ENCODE measurements at regions not wholly inside any gene's neighbourhood (a gene's known extent, or its start where the extent isn't known, plus 50 kb on each side); places are given as distances from the start of the nearest gene placed in this dataset.

DNA sequence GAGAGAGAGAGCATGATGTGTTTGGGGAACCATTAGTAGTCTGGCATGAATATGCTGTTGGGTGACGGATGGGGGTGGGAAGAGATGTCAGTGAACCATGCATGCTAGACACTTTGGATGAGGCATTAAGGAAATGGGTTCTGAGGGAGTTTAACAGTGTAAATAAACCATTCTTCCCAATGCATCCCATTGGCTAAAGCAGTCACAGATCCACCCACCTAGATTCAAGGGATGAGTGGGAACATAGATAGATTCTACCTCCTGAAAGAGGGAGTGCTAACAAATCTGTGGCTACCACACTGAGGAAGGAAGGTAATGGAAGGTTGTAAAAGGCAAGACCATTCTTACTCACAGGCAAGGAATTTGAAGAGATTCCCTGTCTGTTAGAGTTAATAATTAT is 129.8 kb upstream of the CACNA1E start:
- WGBS, 2 donors = 90 to 92% methylated on average over 1 of the region's 1 CpG
- TF ChIP-seq, protein P1, sequence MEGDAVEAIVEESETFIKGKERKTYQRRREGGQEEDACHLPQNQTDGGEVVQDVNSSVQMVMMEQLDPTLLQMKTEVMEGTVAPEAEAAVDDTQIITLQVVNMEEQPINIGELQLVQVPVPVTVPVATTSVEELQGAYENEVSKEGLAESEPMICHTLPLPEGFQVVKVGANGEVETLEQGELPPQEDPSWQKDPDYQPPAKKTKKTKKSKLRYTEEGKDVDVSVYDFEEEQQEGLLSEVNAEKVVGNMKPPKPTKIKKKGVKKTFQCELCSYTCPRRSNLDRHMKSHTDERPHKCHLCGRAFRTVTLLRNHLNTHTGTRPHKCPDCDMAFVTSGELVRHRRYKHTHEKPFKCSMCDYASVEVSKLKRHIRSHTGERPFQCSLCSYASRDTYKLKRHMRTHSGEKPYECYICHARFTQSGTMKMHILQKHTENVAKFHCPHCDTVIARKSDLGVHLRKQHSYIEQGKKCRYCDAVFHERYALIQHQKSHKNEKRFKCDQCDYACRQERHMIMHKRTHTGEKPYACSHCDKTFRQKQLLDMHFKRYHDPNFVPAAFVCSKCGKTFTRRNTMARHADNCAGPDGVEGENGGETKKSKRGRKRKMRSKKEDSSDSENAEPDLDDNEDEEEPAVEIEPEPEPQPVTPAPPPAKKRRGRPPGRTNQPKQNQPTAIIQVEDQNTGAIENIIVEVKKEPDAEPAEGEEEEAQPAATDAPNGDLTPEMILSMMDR (IDR thresholded peaks at IDR 0.05) = no peak
- TF ChIP-seq POLR2A (IDR thresholded peaks at IDR 0.05) = no peak
- intact Hi-C loops (cut with DNase I) = no loop called here
- H3K36me3 ChIP-seq = no peaks in the 10 kb centered on the region
- no peak overlapping the region for H3K27ac ChIP-seq
- no peak for DNase-seq
- H3K9me3 ChIP-seq = no peaks in the 10 kb centered on the region
- H3K27me3 ChIP-seq = no peaks in the 10 kb centered on the region
- peaks cover 4 to 8% of the 10 kb centered on the region in 2 donors for H3K4me1 ChIP-seq
- no peak overlapping the region for H3K4me3 ChIP-seq (replicated peaks in 1 of 3)

DNA sequence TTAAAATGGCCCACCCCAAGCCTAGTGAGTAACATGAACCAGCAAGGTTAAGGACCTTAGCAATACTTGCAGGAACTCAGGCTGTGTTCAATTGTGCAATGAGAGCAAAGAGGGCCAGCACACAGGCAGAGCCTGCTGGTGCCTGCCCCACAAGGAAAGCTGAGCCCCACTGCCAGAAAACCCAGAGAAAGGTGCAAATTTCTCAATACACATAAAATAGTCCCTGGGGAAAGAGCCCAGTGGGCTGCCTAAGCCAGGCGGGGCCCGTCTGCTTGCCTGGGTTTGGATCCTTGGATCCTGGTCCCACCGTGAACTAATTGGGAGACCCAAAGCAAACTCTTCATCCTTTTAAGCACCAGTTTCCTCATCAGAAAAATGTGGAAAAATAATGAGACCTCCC is 128.5 kb upstream of the CACNA1E start:
- Histone ChIP-seq H3K9me3 (no peaks in the 10 kb centered on the region), H3K36me3 (no peaks in the 10 kb centered on the region), H3K27me3 (no peaks in the 10 kb centered on the region), H3K4me3 (replicated peaks in 1 of 3) (no peak overlapping the region), H3K4me1 (peaks cover 4 to 8% of the 10 kb centered on the region in 2 donors), H3K27ac (no peak overlapping the region)
- intact Hi-C loops (cut with DNase I) = no loop called here
- DNase-seq = no peak
- 98% methylated on average over 3 of the region's 3 CpGs; no CpG with 5 or more reads in 1 of the 2 donors for WGBS, 2 donors
- TF ChIP-seq, protein P1 (IDR thresholded peaks at IDR 0.05) = no peak
- TF ChIP-seq POLR2A (IDR thresholded peaks at IDR 0.05) = no peak

DNA sequence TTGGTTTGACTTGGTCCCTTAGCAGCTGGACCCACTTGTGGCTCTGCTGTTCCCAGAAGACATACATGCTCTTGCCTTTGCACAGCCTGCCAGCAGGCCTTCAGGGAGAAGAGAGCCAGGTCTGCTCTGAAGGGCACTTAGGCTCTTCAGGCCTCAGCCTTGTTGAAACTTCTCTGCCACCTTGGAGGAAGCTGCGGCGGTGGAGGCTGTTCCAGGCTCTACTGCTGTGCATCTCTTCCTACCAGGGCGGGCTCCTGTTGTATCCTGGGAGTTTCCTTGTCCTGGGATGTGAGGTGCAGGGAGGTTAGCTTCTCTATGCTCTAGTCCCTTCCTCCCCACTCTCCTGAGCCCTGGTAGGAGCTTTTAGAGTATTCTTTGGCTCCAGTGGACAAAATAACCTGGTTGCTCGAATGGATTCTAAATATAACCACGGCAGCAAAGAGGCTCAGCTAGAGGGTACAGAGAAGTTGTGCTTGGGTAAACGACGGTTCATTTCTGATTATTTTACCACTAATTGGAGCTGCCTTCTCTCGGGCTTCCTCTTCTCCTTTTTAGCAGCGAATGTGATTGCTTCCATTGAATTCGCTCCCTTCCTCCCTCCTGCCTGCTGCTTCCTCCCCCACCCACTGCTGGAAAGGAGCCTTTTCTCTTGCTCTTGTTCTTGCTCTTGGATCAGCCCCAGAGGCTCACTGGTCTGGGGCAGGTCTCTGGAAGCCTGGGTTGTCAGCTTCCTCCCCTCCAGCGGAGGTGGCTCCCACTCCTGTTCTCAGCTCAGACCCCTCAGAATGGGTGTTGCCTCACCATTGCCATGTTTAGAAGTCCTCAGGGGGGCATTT is 126.6 kb upstream of the CACNA1E start:
- Histone ChIP-seq H3K4me3 (replicated peaks in 1 of 3) (no peak overlapping the region), H3K27me3 (no peaks in the 10 kb centered on the region), H3K4me1 (peaks cover 4 to 8% of the 10 kb centered on the region in 2 donors), H3K36me3 (no peaks in the 10 kb centered on the region), H3K27ac (peak overlapping the region in 2 of 3 donors; percentile 21 to 22), H3K9me3 (no peaks in the 10 kb centered on the region)
- 30 to 36% methylated on average over 11 of the region's 11 CpGs for WGBS, 2 donors
- TF ChIP-seq POLR2A (IDR thresholded peaks at IDR 0.05) = no peak
- TF ChIP-seq, protein P1 (IDR thresholded peaks at IDR 0.05) = peak in 1 of 6 experiments; percentile 17
- intact Hi-C loops (cut with DNase I) = no loop called here
- DNase-seq = peak; percentile 67 to 70

DNA sequence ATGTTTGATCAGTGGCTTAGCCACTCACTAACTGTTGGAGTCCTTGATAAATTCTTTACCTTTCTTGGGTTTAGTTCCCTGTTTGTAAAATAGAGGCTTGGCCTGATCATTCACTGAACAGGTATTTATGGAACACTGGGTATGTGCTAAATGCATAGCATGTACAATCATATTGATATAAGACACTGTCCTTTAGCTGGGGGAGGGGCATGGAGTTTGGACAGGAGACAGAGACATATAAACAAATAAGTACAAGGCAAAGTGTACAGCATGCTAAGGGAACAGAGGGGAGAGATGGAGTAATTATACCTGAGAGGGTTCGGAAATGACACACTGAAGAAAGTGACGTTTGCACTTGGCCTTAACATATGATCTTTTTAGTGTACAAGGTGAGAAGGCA is 124.3 kb upstream of the CACNA1E start:
- 78 to 82% methylated on average over 2 of the region's 2 CpGs for WGBS, 2 donors
- H3K27me3 ChIP-seq = no peaks in the 10 kb centered on the region
- no peak overlapping the region for H3K27ac ChIP-seq
- intact Hi-C loops (cut with DNase I) = no loop called here
- DNase-seq = no peak
- TF ChIP-seq POLR2A (IDR thresholded peaks at IDR 0.05) = no peak
- TF ChIP-seq, protein P1 (IDR thresholded peaks at IDR 0.05) = no peak
- H3K4me1 ChIP-seq = peaks cover 4 to 8% of the 10 kb centered on the region in 2 donors
- no peak overlapping the region for H3K4me3 ChIP-seq (replicated peaks in 1 of 3)
- H3K36me3 ChIP-seq = no peaks in the 10 kb centered on the region
- no peaks in the 10 kb centered on the region for H3K9me3 ChIP-seq

DNA sequence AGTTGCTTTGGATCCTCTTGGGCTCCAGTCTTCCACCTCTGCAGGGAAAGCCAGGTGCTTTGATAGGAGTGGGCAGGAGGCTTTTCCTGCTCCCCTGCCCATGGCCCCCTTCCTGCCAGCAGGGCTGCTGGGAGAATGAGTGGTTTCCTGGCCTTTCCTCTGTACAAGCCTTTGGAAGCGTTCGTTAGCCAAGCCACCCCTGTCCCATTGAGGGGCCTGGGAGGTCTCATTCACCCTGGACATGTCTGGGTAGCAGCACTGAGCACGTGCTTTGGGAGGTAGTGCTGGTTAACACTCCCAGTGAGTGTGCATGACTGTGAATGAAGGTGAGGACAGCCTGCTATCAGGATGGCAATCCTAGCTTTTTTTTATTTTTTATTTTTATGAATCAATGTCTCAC is 118.5 kb upstream of the CACNA1E start:
- no peaks in the 10 kb centered on the region for H3K36me3 ChIP-seq
- WGBS, 2 donors = 91 to 100% methylated on average over 3 of the region's 3 CpGs
- TF ChIP-seq, protein P1 (IDR thresholded peaks at IDR 0.05) = no peak
- TF ChIP-seq POLR2A (IDR thresholded peaks at IDR 0.05) = no peak
- H3K4me1 ChIP-seq = no peaks in the 10 kb centered on the region
- H3K27ac ChIP-seq = no peak overlapping the region
- H3K9me3 ChIP-seq = no peaks in the 10 kb centered on the region
- no peaks in the 10 kb centered on the region for H3K27me3 ChIP-seq
- intact Hi-C loops (cut with DNase I) = no loop called here
- no peak overlapping the region for H3K4me3 ChIP-seq (replicated peaks in 1 of 3)
- no peak for DNase-seq

All from thyroid gland (tissue), 4 donors.